OCI-LY7 (cell line): ENCODE measurements at regions not wholly inside any gene's neighbourhood (a gene's known extent, or its start where the extent isn't known, plus 50 kb on each side); places are given as distances from the start of the nearest gene placed in this dataset.

Source experiments
- BruUV-seq: library from RNA; stranded (reverse); fragments of 400-500 nt; replicated peaks from 2 replicates; lab custom pipeline; 2021; lab: Mats Ljungman, UMichigan
- CTCF ChIA-PET: fragments of 300-600 bp; sonication (Branson Sonifier 250); formaldehyde crosslinking; loops from one replicate; lab custom pipeline; 2022; ENCODE audit warnings: antibody characterized with exemption; ENCODE audit not compliant: unreplicated experiment; lab: Charles Lee
- POLR2A ChIA-PET: fragments of 300-600 bp; sonication (Branson Sonifier 250); formaldehyde crosslinking; loops from one replicate; lab custom pipeline; 2022; ENCODE audit warnings: antibody characterized with exemption; lab: Charles Lee
- DNase-seq: peaks from one replicate; pipeline ENCODE4 v3.0.0-alpha.2; 2015; ENCODE audit warnings: low spot score
- H2AFZ ChIP-seq: fragments of 200-600 bp; sonication (generic), shearing (Covaris generic); 2 replicates; pipeline ENCODE4 v1.6.1; 2014; ENCODE audit warnings: mild to moderate bottlenecking, antibody characterized with exemption, low read length, moderate library complexity
- H3K27ac ChIP-seq: fragments of 200-600 bp; sonication (generic); 2 replicates; pipeline ENCODE4 v1.5.1; 2014; ENCODE audit warnings: mixed run types, low read depth, mild to moderate bottlenecking, moderate library complexity, low read length, inconsistent platforms; ENCODE audit not compliant: poor library complexity, severe bottlenecking
- H3K36me3 ChIP-seq: fragments of 200-600 bp; sonication (generic); 2 replicates; pipeline ENCODE4 v1.6.1; 2014; ENCODE audit warnings: mild to moderate bottlenecking, antibody characterized with exemption, low read length, moderate library complexity, mixed read lengths; ENCODE audit not compliant: insufficient read depth
- H3K4me1 ChIP-seq: fragments of 200-600 bp; sonication (generic); 2 replicates; pipeline ENCODE4 v1.5.1; 2014; ENCODE audit warnings: mild to moderate bottlenecking, low read length; ENCODE audit not compliant: insufficient read depth, poor library complexity, severe bottlenecking
- H3K4me2 ChIP-seq: fragments of 200-600 bp; sonication (generic); 2 replicates; pipeline ENCODE4 v1.6.1; 2014; ENCODE audit warnings: mild to moderate bottlenecking, low read length
- H3K4me3 ChIP-seq: fragments of 200-600 bp; sonication (generic); 2 replicates; pipeline ENCODE4 v1.5.1; 2014; ENCODE audit warnings: mild to moderate bottlenecking, low read depth, low read length; ENCODE audit not compliant: poor library complexity, severe bottlenecking
- H3K79me2 ChIP-seq: fragments of 200-600 bp; sonication (generic); 2 replicates; pipeline ENCODE4 v1.6.1; 2016; ENCODE audit warnings: low read depth, mild to moderate bottlenecking, low read length, moderate library complexity, mixed read lengths; ENCODE audit not compliant: insufficient read depth
- H3K9me2 ChIP-seq: fragments of 200-600 bp; sonication (generic); 2 replicates; pipeline ENCODE4 v1.6.1; 2016; ENCODE audit warnings: mild to moderate bottlenecking, low read length, mixed read lengths; ENCODE audit not compliant: insufficient read depth
- H3K9me3 ChIP-seq: fragments of 200-600 bp; sonication (generic); 2 replicates; pipeline ENCODE4 v1.6.1; 2014; ENCODE audit warnings: mild to moderate bottlenecking, mixed run types, low read length, mixed read lengths
- H4K20me1 ChIP-seq: fragments of 200-600 bp; sonication (generic); 2 replicates; pipeline ENCODE4 v1.6.1; 2014; ENCODE audit warnings: mild to moderate bottlenecking, antibody characterized with exemption, low read length, moderate library complexity, mixed read lengths; ENCODE audit not compliant: insufficient read depth
- CTCF ChIP-seq: fragments of 200-600 bp; sonication (generic); conservative IDR thresholded peaks from 2 replicates; pipeline ENCODE4 v1.5.1; 2014; ENCODE audit warnings: mild to moderate bottlenecking, antibody characterized with exemption, low read length, moderate library complexity, mixed read lengths
- EZH2phosphoT487 ChIP-seq: fragments of 200-600 bp; sonication (generic); IDR thresholded peaks from 2 replicates; pipeline ENCODE4 v1.6.1; 2018; ENCODE audit warnings: low read depth, borderline replicate concordance, mild to moderate bottlenecking, mixed run types, antibody characterized with exemption, low read length, moderate library complexity, mixed read lengths
- intact Hi-C: fragments of 100-400 bp; cut with micrococcal nuclease; formaldehyde crosslinking; loops from one replicate; pipeline ENCODE4 v1.10.0; 2022; ENCODE audit not compliant: unreplicated experiment

- H3K4me1 ChIP-seq, result no peaks in the 10 kb centered on the region
- CTCF ChIA-PET, result no interaction called here
- no peak overlapping the region for H3K4me2 ChIP-seq
- DNase-seq, result no peak
- no peaks in the 10 kb centered on the region for H3K9me2 ChIP-seq
- H4K20me1 ChIP-seq, result no peaks in the 10 kb centered on the region
- POLR2A ChIA-PET, result no interaction called here
- intact Hi-C loops, result no loop called here
- TF ChIP-seq CTCF (no peak), EZH2phosphoT487 (no peak)
- no peak overlapping the region for H3K4me3 ChIP-seq
- no peaks in the 10 kb centered on the region for H3K36me3 ChIP-seq
- no TSS peak for BruUV-seq
- no peak overlapping the region for H2AFZ ChIP-seq
- no peaks in the 10 kb centered on the region for H3K9me3 ChIP-seq
- no peaks in the 10 kb centered on the region for H3K79me2 ChIP-seq
- no peak overlapping the region for H3K27ac ChIP-seq
Observed at GRCh38 chr1:245015031-245015430, 139.8 kb upstream of the KIF26B start.

- no peaks in the 10 kb centered on the region for H3K79me2 ChIP-seq
- H3K9me2 ChIP-seq, result no peaks in the 10 kb centered on the region
- no TSS peak for BruUV-seq
- no peaks in the 10 kb centered on the region for H3K9me3 ChIP-seq
- no peak overlapping the region for H3K4me3 ChIP-seq
- ChIA-PET POLR2A (interaction anchor here (0.5 to 0.7 kb wide), 3 partner anchors 10 to 91 kb away, joined by 5 to 6 read pairs (median 5); no protein-coding TSS in a partner anchor), CTCF (no interaction called here)
- no peak overlapping the region for H2AFZ ChIP-seq
- H4K20me1 ChIP-seq, result no peaks in the 10 kb centered on the region
- H3K36me3 ChIP-seq, result no peaks in the 10 kb centered on the region
- intact Hi-C loops, result no loop called here
- H3K27ac ChIP-seq, result no peak overlapping the region
- DNase-seq, result no peak
- TF ChIP-seq CTCF (no peak), EZH2phosphoT487 (no peak)
- no peak overlapping the region for H3K4me2 ChIP-seq
- H3K4me1 ChIP-seq, result no peaks in the 10 kb centered on the region
Observed at GRCh38 chr1:245014247-245015029, 140.3 kb upstream of the KIF26B start.

GRCh38 chr1:245010018-245010614 lies 144.7 kb upstream of the KIF26B start:
- Histone ChIP-seq H3K9me2 (no peaks in the 10 kb centered on the region), H3K9me3 (no peaks in the 10 kb centered on the region), H3K4me3 (no peak overlapping the region), H3K4me2 (no peak overlapping the region), H3K4me1 (no peaks in the 10 kb centered on the region), H4K20me1 (no peaks in the 10 kb centered on the region), H3K36me3 (no peaks in the 10 kb centered on the region), H3K79me2 (no peaks in the 10 kb centered on the region), H3K27ac (no peak overlapping the region), H2AFZ (no peak overlapping the region)
- BruUV-seq, result no TSS peak
- CTCF ChIA-PET, result no interaction called here
- DNase-seq, result no peak
- no peak for TF ChIP-seq CTCF
- no peak for TF ChIP-seq EZH2phosphoT487
- POLR2A ChIA-PET, result interaction anchor here (0.7 kb wide), 1 partner anchor 88 kb away, joined by 5 read pairs; no protein-coding TSS in a partner anchor
- intact Hi-C loops, result no loop called here
